IMR-90 (cell line): ENCODE measurements at regions not wholly inside any gene's neighbourhood (a gene's known extent, or its start where the extent isn't known, plus 50 kb on each side); places are given as distances from the start of the nearest gene placed in this dataset.

Source experiments
- ATAC-seq: fragments of 200-7000 bp; cut with Tn5 transposase; 2 replicates; pipeline ENCODE4 v1.9.1; 2020; ENCODE audit warnings: low read depth, mild to moderate bottlenecking, moderate library complexity
- BruUV-seq: library from RNA; stranded (reverse); fragments of 400-500 nt; replicated peaks from 2 replicates; lab custom pipeline; 2021; lab: Mats Ljungman, UMichigan
- CTCF ChIA-PET: fragments of 300-600 bp; formaldehyde crosslinking; extraction: SDS; loops from one replicate; lab custom pipeline; 2021; ENCODE audit warnings: antibody characterized with exemption; lab: Yijun Ruan, JAX
- POLR2A ChIA-PET: fragments of 300-600 bp; sonication (Branson Sonifier 250); formaldehyde crosslinking; loops from one replicate; lab custom pipeline; 2022; ENCODE audit warnings: antibody characterized with exemption; ENCODE audit not compliant: unreplicated experiment; lab: Charles Lee
- DNase-seq: peaks from one replicate; pipeline ENCODE4 v3.0.0; 2013
- H2AFZ ChIP-seq: replicated peaks from 2 replicates; pipeline ENCODE3; 2013; ENCODE audit warnings: low read length, mild to moderate bottlenecking; ENCODE audit not compliant: poor library complexity
- H2AK5ac ChIP-seq: 2 replicates; pipeline ENCODE4 v1.6.1; 2013; ENCODE audit warnings: low read depth, low read length, inconsistent platforms
- H2AK9ac ChIP-seq: replicated peaks from 2 replicates; pipeline ENCODE3; 2013; ENCODE audit warnings: mild to moderate bottlenecking, low read depth, low read length, moderate library complexity; ENCODE audit not compliant: poor library complexity
- H2BK120ac ChIP-seq: 2 replicates; pipeline ENCODE4 v1.6.1; 2013; ENCODE audit warnings: low read depth, low read length, inconsistent platforms
- H2BK15ac ChIP-seq: 3 replicates; pipeline ENCODE4 v1.6.1; 2013; ENCODE audit warnings: low read depth, low read length, inconsistent platforms
- H2BK20ac ChIP-seq: 2 replicates; pipeline ENCODE4 v1.6.1; 2013; ENCODE audit warnings: low read depth, mild to moderate bottlenecking, inconsistent platforms, low read length, moderate library complexity
- H2BK5ac ChIP-seq: 2 replicates; pipeline ENCODE4 v1.6.1; 2013; ENCODE audit warnings: mild to moderate bottlenecking, low read depth, low read length, inconsistent platforms; ENCODE audit not compliant: poor library complexity, severe bottlenecking
- H3K14ac ChIP-seq: replicated peaks from 2 replicates; pipeline ENCODE4 v1.6.1; 2013; ENCODE audit warnings: low read depth, low read length, inconsistent platforms
- H3K18ac ChIP-seq: 2 replicates; pipeline ENCODE4 v1.6.1; 2013; ENCODE audit warnings: low read depth, low read length, control low read depth
- H3K23ac ChIP-seq: 2 replicates; pipeline ENCODE4 v1.6.1; 2013; ENCODE audit warnings: low read depth, low read length, inconsistent platforms
- H3K27ac ChIP-seq: 2 replicates; pipeline ENCODE4 v1.5.1; 2013; ENCODE audit warnings: mild to moderate bottlenecking, control low read depth, low read length; ENCODE audit not compliant: insufficient read depth
- H3K27me3 ChIP-seq: 2 replicates; pipeline ENCODE4 v1.6.1; 2013; ENCODE audit warnings: low read length; ENCODE audit not compliant: control insufficient read depth, insufficient read depth
- H3K36me3 ChIP-seq: 2 replicates; pipeline ENCODE4 v1.6.1; 2013; ENCODE audit warnings: low read length, mixed read lengths; ENCODE audit not compliant: control insufficient read depth, insufficient read depth
- H3K4ac ChIP-seq: 2 replicates; pipeline ENCODE4 v1.6.1; 2013; ENCODE audit warnings: low read depth, low read length, inconsistent platforms
- H3K4me1 ChIP-seq: 2 replicates; pipeline ENCODE4 v1.6.1; 2013; ENCODE audit warnings: low read length, mixed read lengths; ENCODE audit not compliant: control insufficient read depth, insufficient read depth
- H3K4me2 ChIP-seq: 2 replicates; pipeline ENCODE4 v1.6.1; 2013; ENCODE audit warnings: low read depth, mild to moderate bottlenecking, control low read depth, low read length, moderate library complexity
- H3K4me3 ChIP-seq: 2 replicates; pipeline ENCODE4 v1.5.1; 2013; ENCODE audit warnings: low read depth, mild to moderate bottlenecking, control low read depth, low read length, moderate library complexity; ENCODE audit not compliant: insufficient read depth
- H3K56ac ChIP-seq: 2 replicates; pipeline ENCODE4 v1.6.1; 2013; ENCODE audit warnings: low read length, inconsistent platforms; ENCODE audit not compliant: insufficient read depth; ENCODE audit errors: extremely low read depth
- H3K79me1 ChIP-seq, 2 experiments: 2 replicates each; pipeline ENCODE4 v1.6.1; 2013; ENCODE audit warnings: low read length in 2 of 2, inconsistent platforms in 1 of 2, low read depth in 1 of 2
- H3K9ac ChIP-seq: 2 replicates; pipeline ENCODE4 v1.6.1; 2013; ENCODE audit warnings: low read depth, low read length, control low read depth
- H3K9me1 ChIP-seq: 2 replicates; pipeline ENCODE4 v1.6.1; 2013; ENCODE audit warnings: low read length, inconsistent platforms; ENCODE audit not compliant: insufficient read depth
- H3K9me3 ChIP-seq: 2 replicates; pipeline ENCODE4 v1.6.1; 2013; ENCODE audit warnings: low read length; ENCODE audit not compliant: control insufficient read depth, insufficient read depth
- H4K20me1 ChIP-seq: 2 replicates; pipeline ENCODE4 v1.6.1; 2013; ENCODE audit warnings: low read length, inconsistent platforms; ENCODE audit not compliant: insufficient read depth
- H4K5ac ChIP-seq: 2 replicates; pipeline ENCODE4 v1.6.1; 2013; ENCODE audit warnings: mild to moderate bottlenecking, low read depth, low read length, control low read depth
- H4K8ac ChIP-seq, 2 experiments: 2 replicates each; pipeline ENCODE4 v1.6.1; 2013; ENCODE audit warnings: low read depth in 2 of 2, low read length in 2 of 2, control low read depth in 1 of 2, inconsistent platforms in 1 of 2
- H4K91ac ChIP-seq: 2 replicates; pipeline ENCODE4 v1.6.1; 2013; ENCODE audit warnings: low read depth, low read length, inconsistent platforms; ENCODE audit not compliant: insufficient read depth
- BHLHE40 ChIP-seq: fragments of 150-350 bp; IDR thresholded peaks from 2 replicates; pipeline ENCODE4 v1.6.1; 2016; ENCODE audit warnings: mild to moderate bottlenecking, low read depth, low read length
- CEBPB ChIP-seq: IDR thresholded peaks from 2 replicates; pipeline ENCODE4 v1.6.1; 2012; ENCODE audit warnings: low read depth, low read length, improper control_type of control experiment
- CHD1 ChIP-seq: IDR thresholded peaks from 2 replicates; pipeline ENCODE4 v1.6.1; 2012; ENCODE audit warnings: low read depth, low read length, improper control_type of control experiment
- CTCF ChIP-seq: conservative IDR thresholded peaks from 2 replicates; pipeline ENCODE4 v1.5.1; 2012; ENCODE audit warnings: mild to moderate bottlenecking, low read depth, low read length, improper control_type of control experiment
- ELK1 ChIP-seq: fragments of 150-350 bp; IDR thresholded peaks from 2 replicates; pipeline ENCODE4 v1.6.1; 2016; ENCODE audit warnings: low read depth, mild to moderate bottlenecking, low read length, moderate library complexity, borderline replicate concordance
- FOS ChIP-seq: fragments of 150-350 bp; IDR thresholded peaks from 2 replicates; pipeline ENCODE4 v1.6.1; 2016; ENCODE audit warnings: low read depth, low read length
- MAFK ChIP-seq: IDR thresholded peaks from 2 replicates; pipeline ENCODE4 v1.6.1; 2012; ENCODE audit warnings: low read depth, low read length, improper control_type of control experiment
- MAZ ChIP-seq: IDR thresholded peaks from 2 replicates; pipeline ENCODE4 v1.6.1; 2012; ENCODE audit warnings: low read depth, mild to moderate bottlenecking, low read length, improper control_type of control experiment, moderate library complexity, borderline replicate concordance
- MXI1 ChIP-seq: IDR thresholded peaks from 2 replicates; pipeline ENCODE4 v1.6.1; 2012; ENCODE audit warnings: low read depth, mild to moderate bottlenecking, low read length, moderate library complexity, borderline replicate concordance
- NFE2L2 ChIP-seq: fragments of 150-350 bp; IDR thresholded peaks from 2 replicates; pipeline ENCODE4 v1.6.1; 2016; ENCODE audit warnings: low read depth, mild to moderate bottlenecking, low read length
- POLR2A ChIP-seq: IDR thresholded peaks from 2 replicates; pipeline ENCODE4 v1.6.1; 2012; ENCODE audit warnings: mild to moderate bottlenecking, low read depth, low read length
- RAD21 ChIP-seq: IDR thresholded peaks from 2 replicates; pipeline ENCODE4 v1.6.1; 2012; ENCODE audit warnings: low read length, improper control_type of control experiment
- RCOR1 ChIP-seq: IDR thresholded peaks from 2 replicates; pipeline ENCODE4 v1.6.1; 2012; ENCODE audit warnings: mild to moderate bottlenecking, low read length, improper control_type of control experiment; ENCODE audit not compliant: insufficient replicate concordance
- RFX5 ChIP-seq: IDR thresholded peaks from 2 replicates; pipeline ENCODE4 v1.8.0; 2012; ENCODE audit warnings: low read depth, mild to moderate bottlenecking, low read length, moderate library complexity
- SMC3 ChIP-seq: fragments of 150-350 bp; IDR thresholded peaks from 2 replicates; pipeline ENCODE4 v1.6.1; 2016; ENCODE audit warnings: low read depth, mild to moderate bottlenecking, antibody characterized with exemption, low read length, moderate library complexity
- USF2 ChIP-seq: fragments of 150-350 bp; IDR thresholded peaks from 2 replicates; pipeline ENCODE4 v1.6.1; 2017; ENCODE audit warnings: mild to moderate bottlenecking, antibody characterized with exemption, low read length, low read depth
- whole genome bisulfite sequencing, 2 experiments: methylation state at CpG; one replicate each; pipeline versions ENCODE4 v1.1.5 to v1.1.7; 2013; ENCODE audit warnings: missing lambda C conversion rate in 2 of 2; ENCODE audit not compliant: insufficient read length in 1 of 2; ENCODE audit errors: extremely low coverage in 2 of 2; 5-methylcytosine and 5-hydroxymethylcytosine counted together
- dilution Hi-C: fragments of 300-500 bp; cut with HindIII; formaldehyde crosslinking; loops from one replicate; pipeline ENCODE4 v1.14.3; 2018; ENCODE audit warnings: low sequenced_read_pairs; ENCODE audit not compliant: unreplicated experiment
- in situ Hi-C: fragments of 300-500 bp; cut with MboI; formaldehyde crosslinking; loops from 3 replicates; pipeline ENCODE4 v1.14.3; 2019; ENCODE audit warnings: low sequenced_read_pairs, inconsistent platforms, mixed read lengths
- intact Hi-C: fragments of 100-400 bp; cut with micrococcal nuclease; formaldehyde crosslinking; loops from 2 replicates; pipeline ENCODE4 v1.10.0; 2022

GRCh38 chr5:52657247-52657645, 130.5 kb upstream of the ITGA1 start:
- Histone ChIP-seq H3K27me3 (peaks cover 9% of the 10 kb centered on the region), H3K14ac (no peak overlapping the region), H3K4me2 (no peak overlapping the region; the same call in 1 of the 2 replicates), H2BK5ac (no peak overlapping the region), H3K4ac (no peak overlapping the region), H2AK5ac (no peak overlapping the region), H2AK9ac (no peak overlapping the region), H4K91ac (no peak overlapping the region), H2AFZ (no peak overlapping the region), H2BK15ac (no peak overlapping the region), H3K9me1 (no peaks in the 10 kb centered on the region), H3K4me1 (no peaks in the 10 kb centered on the region), H2BK120ac (no peak overlapping the region), H3K9ac (no peak overlapping the region), H3K9me3 (no peaks in the 10 kb centered on the region), H4K5ac (no peak overlapping the region), H2BK20ac (no peak overlapping the region), H3K27ac (no peak overlapping the region), H3K36me3 (no peaks in the 10 kb centered on the region), H4K8ac (no peak overlapping the region), H3K23ac (no peak overlapping the region), H3K18ac (no peak overlapping the region), H3K79me1 (no peaks in the 10 kb centered on the region), H3K56ac (no peak overlapping the region), H3K4me3 (no peak overlapping the region), H4K20me1 (no peaks in the 10 kb centered on the region)
- POLR2A ChIA-PET = no interaction called here
- in situ Hi-C loops (loop anchor here (10.0 to 25.0 kb wide), 2 partner anchors 1270 to 1702 kb away; partner anchors contain the start of gene ISL1), intact Hi-C loops (loop anchor here (1.0 to 2.0 kb wide), 2 partner anchors 1276 to 1694 kb away; no protein-coding TSS in a partner anchor), dilution Hi-C loops (no loop called here)
- CTCF ChIA-PET = interaction anchor here (0.6 kb wide), 1 partner anchor 445 kb away, joined by 3 read pairs; no protein-coding TSS in a partner anchor
- no CpG with 5 or more reads among the region's 3 CpGs for WGBS, 2 experiments
- TF ChIP-seq ELK1 = no peak
- TF ChIP-seq MAFK = no peak
- no peak for TF ChIP-seq MAZ
- no peak for TF ChIP-seq MXI1
- TF ChIP-seq CHD1 = no peak
- TF ChIP-seq SMC3 = peak; percentile 37; the same call in 1 of the 2 replicates
- peak; percentile 61 for TF ChIP-seq CTCF
- TF ChIP-seq NFE2L2 = no peak
- no peak for TF ChIP-seq USF2
- no peak for TF ChIP-seq FOS
- no peak for TF ChIP-seq RCOR1
- TF ChIP-seq RAD21 = peak; percentile 47
- TF ChIP-seq BHLHE40 = no peak
- no peak for TF ChIP-seq POLR2A
- no peak for TF ChIP-seq CEBPB
- no peak for TF ChIP-seq RFX5
- ATAC-seq (peak; percentile 53), DNase-seq (peak; percentile 58)
- no TSS peak for BruUV-seq
